ENCODE measurements at regions not wholly inside any gene's neighbourhood (a gene's known extent, or its start where the extent isn't known, plus 50 kb on each side); places are given as distances from the start of the nearest gene placed in this dataset.

GRCh38 chr7:85928500-85928899 lies 715.2 kb upstream of the GRM3 start:
- intact Hi-C loops (cut with micrococcal nuclease; ENCODE audit: unreplicated experiment), result no loop called here
- H3K36me3 Mint-ChIP-seq (ENCODE audit: insufficient read depth, unreplicated experiment), result no peaks in the 10 kb centered on the region
- H3K4me3 ChIP-seq (ENCODE audit: low read depth, low read length), result no peak overlapping the region
- ChIA-PET POLR2A (no interaction called here), CTCF (no interaction called here)
- no peaks in the 10 kb centered on the region for H3K27me3 Mint-ChIP-seq (ENCODE audit: insufficient read depth, unreplicated experiment)
- H3K9me3 Mint-ChIP-seq (ENCODE audit: unreplicated experiment), result peaks cover 18% of the 10 kb centered on the region
- peaks cover 6% of the 10 kb centered on the region for H3K4me1 Mint-ChIP-seq (ENCODE audit: low read depth, unreplicated experiment)
- TF ChIP-seq, protein P1, sequence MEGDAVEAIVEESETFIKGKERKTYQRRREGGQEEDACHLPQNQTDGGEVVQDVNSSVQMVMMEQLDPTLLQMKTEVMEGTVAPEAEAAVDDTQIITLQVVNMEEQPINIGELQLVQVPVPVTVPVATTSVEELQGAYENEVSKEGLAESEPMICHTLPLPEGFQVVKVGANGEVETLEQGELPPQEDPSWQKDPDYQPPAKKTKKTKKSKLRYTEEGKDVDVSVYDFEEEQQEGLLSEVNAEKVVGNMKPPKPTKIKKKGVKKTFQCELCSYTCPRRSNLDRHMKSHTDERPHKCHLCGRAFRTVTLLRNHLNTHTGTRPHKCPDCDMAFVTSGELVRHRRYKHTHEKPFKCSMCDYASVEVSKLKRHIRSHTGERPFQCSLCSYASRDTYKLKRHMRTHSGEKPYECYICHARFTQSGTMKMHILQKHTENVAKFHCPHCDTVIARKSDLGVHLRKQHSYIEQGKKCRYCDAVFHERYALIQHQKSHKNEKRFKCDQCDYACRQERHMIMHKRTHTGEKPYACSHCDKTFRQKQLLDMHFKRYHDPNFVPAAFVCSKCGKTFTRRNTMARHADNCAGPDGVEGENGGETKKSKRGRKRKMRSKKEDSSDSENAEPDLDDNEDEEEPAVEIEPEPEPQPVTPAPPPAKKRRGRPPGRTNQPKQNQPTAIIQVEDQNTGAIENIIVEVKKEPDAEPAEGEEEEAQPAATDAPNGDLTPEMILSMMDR (IDR thresholded peaks at IDR 0.05; ENCODE audit: insufficient read depth in 1 of 2, low read depth in 1 of 2, low read length in 1 of 2, severe bottlenecking in 1 of 2, unreplicated experiment in 1 of 2), result no peak
- DNase-seq, result no peak
- H3K9me3 ChIP-seq, result no peaks in the 10 kb centered on the region
- no TSS peak for BruUV-seq (replicated peaks)
- H3K27ac Mint-ChIP-seq (ENCODE audit: unreplicated experiment), result no peak overlapping the region
- no peak overlapping the region for H3K4me3 Mint-ChIP-seq (ENCODE audit: unreplicated experiment)
- H3K36me3 ChIP-seq (ENCODE audit: control insufficient read depth, insufficient read depth, low read length), result no peaks in the 10 kb centered on the region
- H3K27me3 ChIP-seq (replicated peaks; ENCODE audit: control insufficient read depth, insufficient read depth, low read length), result no peaks in the 10 kb centered on the region
- H3K4me1 ChIP-seq, result no peaks in the 10 kb centered on the region

DNA sequence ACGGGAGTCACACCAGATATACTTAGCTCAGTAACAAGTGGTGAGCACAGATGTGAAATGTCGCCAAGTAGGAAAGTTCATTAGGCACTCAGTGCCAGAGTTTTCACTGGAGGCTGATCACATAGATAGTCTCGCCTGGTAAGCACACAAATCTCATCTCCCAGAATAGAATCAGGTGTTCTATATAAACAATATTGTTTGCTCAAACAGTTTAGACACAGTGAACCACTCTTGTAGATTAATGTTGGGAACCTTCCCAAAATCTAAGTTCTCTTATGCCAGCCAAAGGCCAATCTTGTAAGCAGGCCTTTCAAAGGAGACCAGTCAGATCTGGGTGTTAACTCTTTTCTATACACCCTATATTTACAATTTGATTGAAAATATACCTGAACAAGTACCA lies 716.5 kb upstream of the GRM3 start:
- ChIA-PET CTCF (no interaction called here), POLR2A (no interaction called here)
- no peaks in the 10 kb centered on the region for H3K4me1 ChIP-seq
- Mint-ChIP-seq H3K27me3 (ENCODE audit: insufficient read depth, unreplicated experiment) (no peaks in the 10 kb centered on the region), H3K4me1 (ENCODE audit: low read depth, unreplicated experiment) (peaks cover 6% of the 10 kb centered on the region), H3K9me3 (ENCODE audit: unreplicated experiment) (peaks cover 15% of the 10 kb centered on the region), H3K27ac (ENCODE audit: unreplicated experiment) (no peak overlapping the region), H3K4me3 (ENCODE audit: unreplicated experiment) (no peak overlapping the region), H3K36me3 (ENCODE audit: insufficient read depth, unreplicated experiment) (no peaks in the 10 kb centered on the region)
- no peak overlapping the region for H3K4me3 ChIP-seq (ENCODE audit: low read depth, low read length)
- no peaks in the 10 kb centered on the region for H3K36me3 ChIP-seq (ENCODE audit: control insufficient read depth, insufficient read depth, low read length)
- intact Hi-C loops (cut with micrococcal nuclease; ENCODE audit: unreplicated experiment), result no loop called here
- TF ChIP-seq, protein P1 (IDR thresholded peaks at IDR 0.05; ENCODE audit: insufficient read depth in 1 of 2, low read depth in 1 of 2, low read length in 1 of 2, severe bottlenecking in 1 of 2, unreplicated experiment in 1 of 2), result no peak
- no peak for DNase-seq
- H3K27me3 ChIP-seq (replicated peaks; ENCODE audit: control insufficient read depth, insufficient read depth, low read length), result no peaks in the 10 kb centered on the region
- H3K9me3 ChIP-seq, result no peaks in the 10 kb centered on the region
- BruUV-seq (replicated peaks), result no TSS peak

GRCh38 chr7:85924062-85924461 lies 719.6 kb upstream of the GRM3 start:
- H3K4me1 ChIP-seq, result no peaks in the 10 kb centered on the region
- H3K4me3 ChIP-seq (ENCODE audit: low read depth, low read length), result no peak overlapping the region
- H3K9me3 ChIP-seq, result no peaks in the 10 kb centered on the region
- H3K27ac Mint-ChIP-seq (ENCODE audit: unreplicated experiment), result no peak overlapping the region
- CTCF ChIA-PET, result no interaction called here
- DNase-seq, result no peak
- H3K36me3 Mint-ChIP-seq (ENCODE audit: insufficient read depth, unreplicated experiment), result no peaks in the 10 kb centered on the region
- no peaks in the 10 kb centered on the region for H3K36me3 ChIP-seq (ENCODE audit: control insufficient read depth, insufficient read depth, low read length)
- no peaks in the 10 kb centered on the region for H3K4me1 Mint-ChIP-seq (ENCODE audit: low read depth, unreplicated experiment)
- H3K27me3 Mint-ChIP-seq (ENCODE audit: insufficient read depth, unreplicated experiment), result no peaks in the 10 kb centered on the region
- intact Hi-C loops (cut with micrococcal nuclease; ENCODE audit: unreplicated experiment), result no loop called here
- TF ChIP-seq, protein P1 (IDR thresholded peaks at IDR 0.05; ENCODE audit: insufficient read depth in 1 of 2, low read depth in 1 of 2, low read length in 1 of 2, severe bottlenecking in 1 of 2, unreplicated experiment in 1 of 2), result no peak
- no peak overlapping the region for H3K4me3 Mint-ChIP-seq (ENCODE audit: unreplicated experiment)
- POLR2A ChIA-PET, result no interaction called here
- H3K9me3 Mint-ChIP-seq (ENCODE audit: unreplicated experiment), result no peaks in the 10 kb centered on the region
- BruUV-seq (replicated peaks), result no TSS peak
- H3K27me3 ChIP-seq (replicated peaks; ENCODE audit: control insufficient read depth, insufficient read depth, low read length), result no peaks in the 10 kb centered on the region

Data from Caco-2 (cell line).